MM.1S (cell line): ENCODE measurements at regions not wholly inside any gene's neighbourhood (a gene's known extent, or its start where the extent isn't known, plus 50 kb on each side); places are given as distances from the start of the nearest gene placed in this dataset.

Experiments used
- CTCF ChIP-seq: fragments of 300-600 bp; sonication (generic); IDR thresholded peaks from 2 replicates; pipeline ENCODE4 v1.5.1; 2016; ENCODE audit warnings: antibody characterized with exemption, low read length, mixed read lengths
- EZH2phosphoT487 ChIP-seq: fragments of 300-600 bp; sonication (generic); IDR thresholded peaks from 2 replicates; pipeline ENCODE4 v1.6.1; 2018; ENCODE audit warnings: antibody characterized with exemption, low read length

- TF ChIP-seq CTCF = no peak
- no peak for TF ChIP-seq EZH2phosphoT487
Observed at GRCh38 chr2:153645599-153645998, 167.0 kb upstream of the RPRM start.
